GM13976 (cell line): ENCODE measurements at regions not wholly inside any gene's neighbourhood (a gene's known extent, or its start where the extent isn't known, plus 50 kb on each side); places are given as distances from the start of the nearest gene placed in this dataset.

Source experiments
- DNase-seq: peaks from one replicate; pipeline ENCODE4 v3.0.0; 2012; ENCODE audit warnings: low spot score
- in situ Hi-C: fragments of 300-500 bp; cut with MboI; formaldehyde crosslinking; loops from one replicate; pipeline ENCODE4 v1.12.0; 2022; ENCODE audit warnings: low sequenced_read_pairs, mixed read lengths, inconsistent platforms; ENCODE audit not compliant: unreplicated experiment
- TF ChIP-seq, protein P1 (sequence below): IDR thresholded peaks from 2 replicates; pipeline ENCODE4 v1.5.1; 2012; ENCODE audit warnings: borderline replicate concordance, mild to moderate bottlenecking; ENCODE audit not compliant: insufficient read depth; ENCODE audit errors: extremely low read depth, missing control alignments, control extremely low read depth

DNA sequence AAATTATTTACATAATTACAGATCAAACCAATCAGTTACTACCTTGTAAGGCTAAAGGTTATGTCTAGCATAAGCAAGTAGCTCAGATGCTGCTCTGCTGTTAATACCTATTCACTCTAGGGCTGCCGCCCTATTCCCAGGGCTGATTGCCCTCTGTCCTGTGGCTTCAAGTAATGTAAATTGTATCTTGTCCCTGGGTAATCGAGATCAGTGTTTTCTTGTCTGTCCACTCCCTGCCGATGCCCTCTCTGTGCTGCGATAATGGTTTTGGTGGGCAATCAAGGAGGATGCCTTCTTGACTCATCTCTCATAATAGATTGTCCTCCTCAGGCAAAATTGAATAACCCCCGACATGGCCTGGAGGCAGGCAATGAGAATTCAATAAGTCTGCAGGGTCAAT is 641.0 kb upstream of the PITX2 start:
- DNase-seq, result no peak
- TF ChIP-seq, protein P1, sequence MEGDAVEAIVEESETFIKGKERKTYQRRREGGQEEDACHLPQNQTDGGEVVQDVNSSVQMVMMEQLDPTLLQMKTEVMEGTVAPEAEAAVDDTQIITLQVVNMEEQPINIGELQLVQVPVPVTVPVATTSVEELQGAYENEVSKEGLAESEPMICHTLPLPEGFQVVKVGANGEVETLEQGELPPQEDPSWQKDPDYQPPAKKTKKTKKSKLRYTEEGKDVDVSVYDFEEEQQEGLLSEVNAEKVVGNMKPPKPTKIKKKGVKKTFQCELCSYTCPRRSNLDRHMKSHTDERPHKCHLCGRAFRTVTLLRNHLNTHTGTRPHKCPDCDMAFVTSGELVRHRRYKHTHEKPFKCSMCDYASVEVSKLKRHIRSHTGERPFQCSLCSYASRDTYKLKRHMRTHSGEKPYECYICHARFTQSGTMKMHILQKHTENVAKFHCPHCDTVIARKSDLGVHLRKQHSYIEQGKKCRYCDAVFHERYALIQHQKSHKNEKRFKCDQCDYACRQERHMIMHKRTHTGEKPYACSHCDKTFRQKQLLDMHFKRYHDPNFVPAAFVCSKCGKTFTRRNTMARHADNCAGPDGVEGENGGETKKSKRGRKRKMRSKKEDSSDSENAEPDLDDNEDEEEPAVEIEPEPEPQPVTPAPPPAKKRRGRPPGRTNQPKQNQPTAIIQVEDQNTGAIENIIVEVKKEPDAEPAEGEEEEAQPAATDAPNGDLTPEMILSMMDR, result no peak
- in situ Hi-C loops, result no loop called here

DNA sequence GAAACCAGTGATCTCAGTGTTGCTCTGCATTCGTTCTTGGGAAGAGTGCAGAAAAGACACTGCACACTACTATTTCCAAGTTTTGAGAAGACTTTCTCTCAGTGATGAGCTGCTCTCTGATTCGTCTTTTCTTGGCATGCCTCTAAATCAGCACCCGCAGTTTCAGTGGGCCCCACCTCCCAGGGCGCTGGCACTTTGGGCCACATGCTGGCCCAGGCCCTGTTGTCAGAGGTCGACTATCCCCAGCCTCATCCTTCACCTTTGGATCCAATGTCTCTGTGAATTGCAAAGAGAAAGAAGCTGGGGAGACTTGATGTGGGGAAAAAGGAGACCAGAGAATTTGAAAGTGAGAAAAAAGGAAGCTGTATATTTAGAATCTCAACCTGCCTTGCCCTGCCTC is 644.1 kb upstream of the PITX2 start:
- TF ChIP-seq, protein P1, result no peak
- no peak for DNase-seq

DNA sequence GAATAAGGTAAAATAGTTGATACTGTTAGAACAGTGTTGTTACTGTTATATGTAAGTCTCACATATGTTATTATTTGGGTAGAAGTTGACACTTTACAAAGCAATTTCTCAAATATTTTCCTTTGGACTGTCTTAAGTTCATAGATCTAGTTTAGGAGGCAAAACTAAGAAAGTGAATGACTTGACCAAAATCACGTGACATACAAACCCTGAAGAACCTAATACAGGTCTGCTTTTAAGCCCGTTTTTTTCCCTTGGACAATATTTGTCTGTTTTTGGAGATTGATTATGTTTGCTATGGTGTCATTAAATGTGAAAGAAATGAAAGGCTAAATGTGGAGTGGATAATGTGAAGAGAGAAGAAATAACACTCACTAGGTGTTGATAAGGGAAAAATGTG is 644.9 kb upstream of the PITX2 start:
- in situ Hi-C loops, result no loop called here
- TF ChIP-seq, protein P1, result no peak
- DNase-seq, result no peak

More for the DNA sequence above, 644.1 kb upstream of the PITX2 start:
- in situ Hi-C loops, result no loop called here

DNA sequence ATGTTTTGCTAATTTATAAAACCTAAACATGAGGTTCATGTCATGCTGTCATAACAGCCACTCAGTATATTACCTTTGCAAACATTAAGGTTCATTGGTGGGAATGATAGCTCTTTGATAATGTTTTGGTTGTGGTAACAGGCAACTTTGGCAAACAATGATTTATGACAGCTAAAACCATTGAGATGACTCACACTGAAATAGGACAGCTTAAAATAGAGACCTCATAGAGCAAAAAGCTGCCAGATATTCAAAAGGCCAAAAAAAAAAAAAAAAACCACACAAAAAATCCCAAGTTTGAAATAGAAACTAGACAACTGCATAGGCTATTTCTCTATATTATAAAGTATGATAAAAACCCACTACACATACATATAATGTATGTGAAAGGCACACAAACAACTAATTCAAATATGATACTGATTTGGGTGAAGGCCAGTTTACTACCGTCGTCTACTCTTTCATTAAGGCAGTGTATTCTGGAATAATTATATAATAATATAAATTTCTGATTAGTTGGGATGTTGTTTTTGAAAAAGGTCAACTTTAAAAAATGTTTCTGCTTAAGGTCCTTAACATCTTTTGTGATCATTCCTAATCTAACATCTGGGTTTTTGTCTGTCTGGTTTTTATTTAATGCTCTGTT is 646.0 kb upstream of the PITX2 start:
- in situ Hi-C loops, result no loop called here

DNA sequence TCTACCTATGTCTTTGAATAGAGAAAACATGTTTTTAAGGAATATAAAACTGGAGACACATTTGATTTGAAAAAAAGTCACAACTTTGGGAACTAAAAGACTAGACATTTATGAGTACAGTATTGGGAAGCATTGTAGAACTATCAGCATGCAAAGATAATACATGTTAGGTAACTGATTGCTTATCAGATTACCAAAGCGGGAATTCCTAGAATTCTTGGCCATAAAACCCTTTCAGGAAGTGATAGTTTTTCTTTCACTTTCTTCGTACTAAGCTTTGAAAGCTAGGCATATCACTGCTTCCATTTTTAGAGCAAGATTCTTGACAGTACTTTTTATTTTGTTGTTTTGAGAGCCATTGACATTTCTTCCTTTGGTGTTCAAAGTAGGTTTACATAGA is 646.6 kb upstream of the PITX2 start:
- TF ChIP-seq, protein P1, result no peak
- DNase-seq, result no peak
- in situ Hi-C loops, result no loop called here

More for the DNA sequence above, 646.0 kb upstream of the PITX2 start:
- DNase-seq, result peak; percentile 48
- TF ChIP-seq, protein P1, result no peak

DNA sequence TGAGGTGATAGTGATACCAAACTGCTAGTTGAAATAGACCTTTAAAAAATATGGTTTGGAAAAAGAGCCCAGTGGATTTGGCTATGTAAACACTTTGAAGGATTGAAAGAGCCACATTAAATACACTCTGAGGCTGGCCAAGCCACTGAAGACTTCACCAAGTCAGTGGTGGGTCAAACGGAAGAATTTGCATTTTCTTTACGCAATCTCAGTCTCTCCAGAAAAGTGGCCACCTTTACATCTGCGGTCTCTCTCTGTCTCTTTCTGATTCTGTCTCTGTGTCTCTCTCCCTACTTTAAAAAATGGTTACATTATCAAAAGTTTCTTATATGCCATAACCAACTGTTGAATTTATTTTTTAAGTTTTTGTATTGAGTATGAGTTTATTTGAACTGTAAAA is 651.2 kb upstream of the PITX2 start:
- TF ChIP-seq, protein P1, result no peak
- DNase-seq, result no peak
- in situ Hi-C loops, result no loop called here
